ENCODE measurements at regions not wholly inside any gene's neighbourhood (a gene's known extent, or its start where the extent isn't known, plus 50 kb on each side); places are given as distances from the start of the nearest gene placed in this dataset.
"Not testable (repeated sequence)": the region's sequence is repeated elsewhere in the genome, so short reads cannot be mapped to it uniquely, and the experiment has no call there.

GRCh38 chr2:8119782-8120505 lies 561.9 kb upstream of the ID2 start:
- Histone ChIP-seq H3K4me3 (ENCODE audit: low read length in 3 of 3) (peak overlapping the region in 1 of 3 donors; percentile 1), H3K4me1 (ENCODE audit: control insufficient read depth in 3 of 3, insufficient read depth in 3 of 3, low read length in 3 of 3) (peaks cover 0 to 2% (median 0%) of the 10 kb centered on the region in 3 donors), H3K27me3 (ENCODE audit: control insufficient read depth in 3 of 3, insufficient read depth in 3 of 3, low read length in 3 of 3) (peaks cover 0 to 15% (median 3%) of the 10 kb centered on the region in 3 donors), H3K9me3 (ENCODE audit: control insufficient read depth in 3 of 3, low read length in 3 of 3) (no peaks in the 10 kb centered on the region), H3K27ac (ENCODE audit: low read depth, low read length) (peak overlapping the region; percentile 43), H3K36me3 (ENCODE audit: control insufficient read depth in 3 of 3, insufficient read depth in 3 of 3, low read length in 3 of 3) (no peaks in the 10 kb centered on the region), H3K9ac (ENCODE audit: low read depth in 1 of 3, low read length in 3 of 3) (no peak overlapping the region)

DNA sequence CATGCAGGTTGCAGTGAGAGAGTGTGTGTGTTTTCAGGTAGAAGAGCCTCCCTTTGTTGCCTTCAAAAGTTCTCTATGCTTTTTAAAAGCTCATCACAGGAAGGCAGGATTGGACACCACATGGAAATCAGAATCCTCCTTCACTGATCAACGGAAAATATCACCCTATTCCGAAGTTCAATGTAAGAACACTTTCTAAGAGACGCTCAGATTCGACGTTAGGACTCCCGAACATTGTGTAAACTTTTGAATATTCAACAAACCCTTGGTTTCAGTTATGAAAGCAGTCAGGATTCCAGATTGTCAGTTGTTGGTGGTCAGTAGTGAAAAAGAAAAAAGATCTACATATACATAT lies 561.4 kb upstream of the ID2 start:
- Histone ChIP-seq H3K9ac (ENCODE audit: low read depth in 1 of 3, low read length in 3 of 3) (no peak overlapping the region), H3K9me3 (ENCODE audit: control insufficient read depth in 3 of 3, low read length in 3 of 3) (no peaks in the 10 kb centered on the region), H3K4me3 (ENCODE audit: low read length in 3 of 3) (no peak overlapping the region), H3K36me3 (ENCODE audit: control insufficient read depth in 3 of 3, insufficient read depth in 3 of 3, low read length in 3 of 3) (no peaks in the 10 kb centered on the region), H3K27me3 (ENCODE audit: control insufficient read depth in 3 of 3, insufficient read depth in 3 of 3, low read length in 3 of 3) (peaks cover 0 to 15% (median 3%) of the 10 kb centered on the region in 3 donors), H3K4me1 (ENCODE audit: control insufficient read depth in 3 of 3, insufficient read depth in 3 of 3, low read length in 3 of 3) (peaks cover 0 to 2% (median 0%) of the 10 kb centered on the region in 3 donors), H3K27ac (ENCODE audit: low read depth, low read length) (peak overlapping the region; percentile 43)

DNA sequence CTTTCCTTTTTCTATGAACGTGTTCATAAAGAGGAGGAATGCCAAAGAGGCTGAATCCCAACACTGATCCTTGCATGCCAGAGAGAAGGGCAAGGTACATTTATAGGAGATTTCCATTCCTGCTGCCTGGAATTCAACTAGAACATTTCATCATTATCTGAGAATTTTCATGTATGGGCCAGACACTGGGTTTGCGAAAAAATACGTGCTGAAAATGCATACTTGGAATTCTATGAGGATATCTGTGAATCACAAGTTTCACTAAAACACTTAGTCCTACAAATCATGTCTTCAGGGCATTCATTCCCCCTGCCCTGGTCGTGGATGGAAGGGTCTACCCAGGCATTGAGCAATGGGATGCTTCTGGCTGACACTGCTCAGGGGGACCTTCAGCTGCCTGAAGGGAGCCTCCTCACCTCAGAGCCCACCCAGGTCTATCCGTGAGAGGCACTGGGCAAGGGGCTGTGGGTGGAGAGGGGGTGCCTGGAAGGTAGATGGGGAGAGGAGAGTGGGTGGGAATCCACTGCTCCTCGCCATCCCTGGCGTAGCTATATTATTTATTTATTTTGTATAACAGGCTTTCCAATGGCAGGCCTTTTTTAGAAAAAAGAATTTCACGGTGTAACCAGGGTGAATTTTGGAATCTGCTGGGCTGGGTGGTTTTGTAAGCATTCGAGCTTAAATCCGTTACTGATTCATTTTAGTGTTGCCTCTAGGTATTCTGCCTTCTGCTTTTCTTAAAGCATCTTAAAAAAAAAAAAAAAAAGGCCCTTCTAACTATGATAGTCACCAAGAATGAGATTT lies 560.6 kb upstream of the ID2 start:
- Histone ChIP-seq H3K36me3 (ENCODE audit: control insufficient read depth in 3 of 3, insufficient read depth in 3 of 3, low read length in 3 of 3) (no peaks in the 10 kb centered on the region), H3K27ac (ENCODE audit: low read depth, low read length) (no peak overlapping the region), H3K9me3 (ENCODE audit: control insufficient read depth in 3 of 3, low read length in 3 of 3) (no peaks in the 10 kb centered on the region), H3K9ac (ENCODE audit: low read depth in 1 of 3, low read length in 3 of 3) (no peak overlapping the region), H3K4me1 (ENCODE audit: control insufficient read depth in 3 of 3, insufficient read depth in 3 of 3, low read length in 3 of 3) (peaks cover 0 to 2% (median 0%) of the 10 kb centered on the region in 3 donors), H3K4me3 (ENCODE audit: low read length in 3 of 3) (no peak overlapping the region), H3K27me3 (ENCODE audit: control insufficient read depth in 3 of 3, insufficient read depth in 3 of 3, low read length in 3 of 3) (peaks cover 0 to 15% (median 3%) of the 10 kb centered on the region in 3 donors)

- Histone ChIP-seq H3K4me1 (ENCODE audit: control insufficient read depth in 3 of 3, insufficient read depth in 3 of 3, low read length in 3 of 3) (peaks cover 0 to 2% (median 0%) of the 10 kb centered on the region in 3 donors), H3K27me3 (ENCODE audit: control insufficient read depth in 3 of 3, insufficient read depth in 3 of 3, low read length in 3 of 3) (peaks cover 0 to 12% (median 3%) of the 10 kb centered on the region in 3 donors), H3K27ac (ENCODE audit: low read depth, low read length) (no peak overlapping the region), H3K4me3 (ENCODE audit: low read length in 3 of 3) (no peak overlapping the region), H3K36me3 (ENCODE audit: control insufficient read depth in 3 of 3, insufficient read depth in 3 of 3, low read length in 3 of 3) (no peaks in the 10 kb centered on the region), H3K9me3 (ENCODE audit: control insufficient read depth in 3 of 3, low read length in 3 of 3) (no peaks in the 10 kb centered on the region), H3K9ac (ENCODE audit: low read depth in 1 of 3, low read length in 3 of 3) (no peak overlapping the region)
Observed at GRCh38 chr2:8121826-8122513, 559.9 kb upstream of the ID2 start.

- no peak overlapping the region for H3K27ac ChIP-seq (ENCODE audit: low read depth, low read length)
- H3K4me1 ChIP-seq (ENCODE audit: control insufficient read depth in 3 of 3, insufficient read depth in 3 of 3, low read length in 3 of 3) = peaks cover 0 to 2% (median 0%) of the 10 kb centered on the region in 3 donors
- no peak overlapping the region for H3K4me3 ChIP-seq (ENCODE audit: low read length in 3 of 3)
- no peaks in the 10 kb centered on the region for H3K9me3 ChIP-seq (ENCODE audit: control insufficient read depth in 3 of 3, low read length in 3 of 3)
- H3K9ac ChIP-seq (ENCODE audit: low read depth in 1 of 3, low read length in 3 of 3) = no peak overlapping the region
- no peaks in the 10 kb centered on the region for H3K36me3 ChIP-seq (ENCODE audit: control insufficient read depth in 3 of 3, insufficient read depth in 3 of 3, low read length in 3 of 3)
- H3K27me3 ChIP-seq (ENCODE audit: control insufficient read depth in 3 of 3, insufficient read depth in 3 of 3, low read length in 3 of 3) = peaks cover 0 to 12% (median 3%) of the 10 kb centered on the region in 3 donors
Observed at GRCh38 chr2:8122520-8122919, 559.3 kb upstream of the ID2 start.

GRCh38 chr2:8123464-8123863 lies 558.4 kb upstream of the ID2 start:
- Histone ChIP-seq H3K4me3 (ENCODE audit: low read length in 3 of 3) (no peak overlapping the region), H3K36me3 (ENCODE audit: control insufficient read depth in 3 of 3, insufficient read depth in 3 of 3, low read length in 3 of 3) (no peaks in the 10 kb centered on the region), H3K4me1 (ENCODE audit: control insufficient read depth in 3 of 3, insufficient read depth in 3 of 3, low read length in 3 of 3) (peaks cover 0 to 2% (median 0%) of the 10 kb centered on the region in 3 donors), H3K27me3 (ENCODE audit: control insufficient read depth in 3 of 3, insufficient read depth in 3 of 3, low read length in 3 of 3) (peaks cover 0 to 12% (median 3%) of the 10 kb centered on the region in 3 donors), H3K9me3 (ENCODE audit: control insufficient read depth in 3 of 3, low read length in 3 of 3) (no peaks in the 10 kb centered on the region), H3K27ac (ENCODE audit: low read depth, low read length) (no peak overlapping the region), H3K9ac (ENCODE audit: low read depth in 1 of 3, low read length in 3 of 3) (no peak overlapping the region)

GRCh38 chr2:8125741-8126711 lies 555.8 kb upstream of the ID2 start:
- Histone ChIP-seq H3K9ac (ENCODE audit: low read depth in 1 of 3, low read length in 3 of 3) (no peak overlapping the region), H3K27ac (ENCODE audit: low read depth, low read length) (no peak overlapping the region), H3K4me1 (ENCODE audit: control insufficient read depth in 3 of 3, insufficient read depth in 3 of 3, low read length in 3 of 3) (no peaks in the 10 kb centered on the region), H3K9me3 (ENCODE audit: control insufficient read depth in 3 of 3, low read length in 3 of 3) (no peaks in the 10 kb centered on the region), H3K36me3 (ENCODE audit: control insufficient read depth in 3 of 3, insufficient read depth in 3 of 3, low read length in 3 of 3) (no peaks in the 10 kb centered on the region), H3K27me3 (ENCODE audit: control insufficient read depth in 3 of 3, insufficient read depth in 3 of 3, low read length in 3 of 3) (peaks cover 0 to 11% (median 3%) of the 10 kb centered on the region in 3 donors), H3K4me3 (ENCODE audit: low read length in 3 of 3) (no peak overlapping the region)

DNA sequence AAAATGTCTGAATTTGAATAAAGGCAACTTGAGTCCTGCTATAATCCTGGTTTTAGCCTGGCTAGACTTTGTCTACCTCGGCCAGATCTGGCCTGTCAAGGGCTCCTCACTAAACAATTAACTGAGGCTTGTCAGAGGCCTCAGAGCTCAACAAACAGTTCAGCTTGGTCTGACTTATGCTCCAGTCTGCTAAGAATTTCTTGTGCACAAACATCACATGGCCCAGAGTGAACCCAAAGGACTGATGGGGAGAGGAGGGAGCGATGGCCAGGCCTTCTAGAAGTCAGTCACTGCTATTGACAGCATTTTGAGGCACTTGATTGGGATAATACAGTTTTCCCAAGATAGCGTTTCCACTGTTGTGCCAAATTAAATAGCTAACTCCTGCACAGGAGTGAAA lies 555.1 kb upstream of the ID2 start:
- H3K4me3 ChIP-seq (ENCODE audit: low read length in 3 of 3) = no peak overlapping the region
- no peaks in the 10 kb centered on the region for H3K9me3 ChIP-seq (ENCODE audit: control insufficient read depth in 3 of 3, low read length in 3 of 3)
- no peak overlapping the region for H3K9ac ChIP-seq (ENCODE audit: low read depth in 1 of 3, low read length in 3 of 3)
- H3K27me3 ChIP-seq (ENCODE audit: control insufficient read depth in 3 of 3, insufficient read depth in 3 of 3, low read length in 3 of 3) = peaks cover 0 to 6% (median 0%) of the 10 kb centered on the region in 3 donors
- H3K36me3 ChIP-seq (ENCODE audit: control insufficient read depth in 3 of 3, insufficient read depth in 3 of 3, low read length in 3 of 3) = no peaks in the 10 kb centered on the region
- H3K4me1 ChIP-seq (ENCODE audit: control insufficient read depth in 3 of 3, insufficient read depth in 3 of 3, low read length in 3 of 3) = no peaks in the 10 kb centered on the region
- no peak overlapping the region for H3K27ac ChIP-seq (ENCODE audit: low read depth, low read length)

GRCh38 chr2:8131423-8131822 lies 550.4 kb upstream of the ID2 start:
- not testable (repeated sequence) for H3K9me3 ChIP-seq (ENCODE audit: control insufficient read depth in 3 of 3, low read length in 3 of 3); H3K4me3 ChIP-seq (ENCODE audit: low read length in 3 of 3)

More at GRCh38 chr2:8131423-8131822, 550.4 kb upstream of the ID2 start:
- H3K27me3 ChIP-seq (ENCODE audit: control insufficient read depth in 3 of 3, insufficient read depth in 3 of 3, low read length in 3 of 3); H3K9ac ChIP-seq (ENCODE audit: low read depth in 1 of 3, low read length in 3 of 3); H3K27ac ChIP-seq (ENCODE audit: low read depth, low read length); H3K36me3 ChIP-seq (ENCODE audit: control insufficient read depth in 3 of 3, insufficient read depth in 3 of 3, low read length in 3 of 3): not testable (repeated sequence)
- peaks cover 9 to 13% (median 10%) of the 10 kb centered on the region in 3 donors for H3K4me1 ChIP-seq (ENCODE audit: control insufficient read depth in 3 of 3, insufficient read depth in 3 of 3, low read length in 3 of 3)
